Neural crest cell (in vitro differentiated cells): ENCODE measurements at regions not wholly inside any gene's neighbourhood (a gene's known extent, or its start where the extent isn't known, plus 50 kb on each side); places are given as distances from the start of the nearest gene placed in this dataset.

Source experiments
- DNase-seq: peaks from one replicate; pipeline ENCODE4 v3.0.0; 2021; ENCODE audit warnings: low read depth, mixed read lengths, low spot score
- H3K27ac Mint-ChIP-seq: one replicate; pipeline ENCODE4 v1.8.0; 2021; ENCODE audit warnings: mild to moderate bottlenecking, mixed read lengths; ENCODE audit not compliant: unreplicated experiment
- H3K27me3 Mint-ChIP-seq: 2 replicates; pipeline ENCODE4 v1.8.0; 2021; ENCODE audit warnings: low read depth, mild to moderate bottlenecking, mixed read lengths
- H3K36me3 Mint-ChIP-seq: 2 replicates; pipeline ENCODE4 v1.8.0; 2021; ENCODE audit warnings: low read depth, mild to moderate bottlenecking, mixed read lengths
- H3K4me1 Mint-ChIP-seq: 2 replicates; pipeline ENCODE4 v1.8.0; 2021; ENCODE audit warnings: mixed read lengths
- H3K4me3 Mint-ChIP-seq: one replicate; pipeline ENCODE4 v1.8.0; 2021; ENCODE audit warnings: mild to moderate bottlenecking, mixed read lengths
- H3K9me3 Mint-ChIP-seq: 2 replicates; pipeline ENCODE4 v1.8.0; 2021; ENCODE audit warnings: mixed read lengths
- TF ChIP-seq, protein P1 (sequence below): fragments of 200-600 bp; sonication (generic); conservative IDR thresholded peaks from 2 replicates; pipeline ENCODE4 v1.5.0; 2021; ENCODE audit warnings: antibody characterized with exemption, mild to moderate bottlenecking

DNA sequence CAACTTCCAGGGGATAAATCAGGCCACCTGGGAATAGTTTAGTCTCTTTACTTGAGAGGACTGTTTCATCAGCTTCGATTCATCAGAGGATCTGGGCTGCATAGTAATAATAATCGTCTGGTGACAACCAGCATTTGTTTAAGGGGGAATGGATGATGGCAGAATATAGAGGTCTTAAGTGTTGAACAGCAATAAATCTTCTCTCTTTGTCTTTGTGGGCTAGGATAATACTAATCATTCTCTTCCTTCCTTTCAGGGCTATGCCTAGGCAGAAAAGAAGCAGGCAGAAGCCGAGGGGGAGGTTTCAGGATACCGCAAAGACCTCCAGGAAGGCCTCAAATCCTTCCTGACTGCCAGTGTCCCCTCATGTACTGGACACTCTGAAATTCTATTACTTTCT lies 150.4 kb upstream of the GAREM1 start:
- no peak for DNase-seq
- Mint-ChIP-seq H3K4me3 (no peak overlapping the region), H3K27ac (no peak overlapping the region), H3K27me3 (no peaks in the 10 kb centered on the region), H3K36me3 (no peaks in the 10 kb centered on the region), H3K9me3 (no peaks in the 10 kb centered on the region), H3K4me1 (no peaks in the 10 kb centered on the region)
- TF ChIP-seq, protein P1, sequence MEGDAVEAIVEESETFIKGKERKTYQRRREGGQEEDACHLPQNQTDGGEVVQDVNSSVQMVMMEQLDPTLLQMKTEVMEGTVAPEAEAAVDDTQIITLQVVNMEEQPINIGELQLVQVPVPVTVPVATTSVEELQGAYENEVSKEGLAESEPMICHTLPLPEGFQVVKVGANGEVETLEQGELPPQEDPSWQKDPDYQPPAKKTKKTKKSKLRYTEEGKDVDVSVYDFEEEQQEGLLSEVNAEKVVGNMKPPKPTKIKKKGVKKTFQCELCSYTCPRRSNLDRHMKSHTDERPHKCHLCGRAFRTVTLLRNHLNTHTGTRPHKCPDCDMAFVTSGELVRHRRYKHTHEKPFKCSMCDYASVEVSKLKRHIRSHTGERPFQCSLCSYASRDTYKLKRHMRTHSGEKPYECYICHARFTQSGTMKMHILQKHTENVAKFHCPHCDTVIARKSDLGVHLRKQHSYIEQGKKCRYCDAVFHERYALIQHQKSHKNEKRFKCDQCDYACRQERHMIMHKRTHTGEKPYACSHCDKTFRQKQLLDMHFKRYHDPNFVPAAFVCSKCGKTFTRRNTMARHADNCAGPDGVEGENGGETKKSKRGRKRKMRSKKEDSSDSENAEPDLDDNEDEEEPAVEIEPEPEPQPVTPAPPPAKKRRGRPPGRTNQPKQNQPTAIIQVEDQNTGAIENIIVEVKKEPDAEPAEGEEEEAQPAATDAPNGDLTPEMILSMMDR, result no peak

DNA sequence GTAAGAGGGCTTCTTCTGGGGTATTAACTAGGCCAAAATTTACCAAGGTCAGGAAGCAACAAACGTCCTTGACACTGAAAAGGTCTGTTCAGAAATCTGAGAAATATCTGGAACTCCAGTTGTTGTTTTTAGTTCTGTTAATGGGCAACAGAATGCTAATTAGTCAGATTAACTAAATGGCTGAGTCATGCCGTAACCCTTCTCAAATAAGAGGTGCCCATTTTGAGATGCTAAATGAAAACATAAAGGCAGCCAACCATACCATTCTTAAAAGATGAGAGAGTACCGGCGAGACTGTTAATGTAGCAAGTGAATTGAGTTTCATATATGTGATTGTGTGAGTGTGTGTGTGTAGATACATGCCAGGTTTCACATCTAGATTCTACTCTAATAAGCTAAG lies 147.9 kb upstream of the GAREM1 start:
- no peaks in the 10 kb centered on the region for H3K4me1 Mint-ChIP-seq
- no peak overlapping the region for H3K27ac Mint-ChIP-seq

DNA sequence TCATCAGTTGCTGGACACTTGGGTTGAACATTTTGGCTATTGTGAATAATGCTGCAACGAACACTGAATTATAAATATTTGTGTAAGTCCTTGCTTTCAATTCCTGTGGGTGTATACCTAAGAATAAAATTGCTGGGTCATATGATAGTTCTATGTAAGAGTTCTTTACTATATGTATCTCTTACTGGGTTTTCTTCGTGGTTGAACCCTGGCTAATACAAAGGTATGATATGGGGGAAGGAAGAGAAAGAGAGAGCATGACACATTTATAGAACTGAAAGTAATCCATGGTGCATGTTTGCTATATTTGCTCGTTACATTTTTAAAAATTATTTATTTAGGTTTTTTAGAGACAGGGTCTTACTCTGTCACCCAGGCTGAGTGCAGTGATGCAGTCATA lies 143.1 kb upstream of the GAREM1 start:
- no peak overlapping the region for H3K4me3 Mint-ChIP-seq
- TF ChIP-seq, protein P1, result no peak
- DNase-seq, result no peak
- H3K27ac Mint-ChIP-seq, result no peak overlapping the region
- no peaks in the 10 kb centered on the region for H3K27me3 Mint-ChIP-seq
- no peaks in the 10 kb centered on the region for H3K4me1 Mint-ChIP-seq
- H3K9me3 Mint-ChIP-seq, result no peaks in the 10 kb centered on the region
- H3K36me3 Mint-ChIP-seq, result no peaks in the 10 kb centered on the region

More for the DNA sequence above, 147.9 kb upstream of the GAREM1 start:
- H3K27me3 Mint-ChIP-seq, result no peaks in the 10 kb centered on the region
- no peak overlapping the region for H3K4me3 Mint-ChIP-seq
- TF ChIP-seq, protein P1, result no peak
- no peak for DNase-seq
- no peaks in the 10 kb centered on the region for H3K9me3 Mint-ChIP-seq
- no peaks in the 10 kb centered on the region for H3K36me3 Mint-ChIP-seq

DNA sequence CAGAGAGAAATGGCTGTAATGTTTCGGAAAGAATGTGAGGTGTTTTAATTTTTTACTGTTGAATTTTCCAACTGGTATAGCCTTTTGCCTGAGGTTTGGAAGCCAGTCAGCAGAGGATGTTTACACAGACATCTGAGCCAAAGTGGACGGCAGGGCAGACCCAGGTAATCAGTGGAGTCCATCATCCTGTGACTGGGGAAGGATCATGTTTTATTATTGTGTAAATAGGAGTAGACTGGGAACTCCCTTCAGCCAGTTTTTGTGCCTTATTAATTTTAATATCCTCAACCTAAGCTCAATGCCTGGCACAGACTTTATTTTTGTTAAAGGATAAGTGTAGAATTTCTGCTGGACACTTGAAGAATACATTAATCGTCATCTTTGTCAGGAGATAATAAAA lies 142.0 kb upstream of the GAREM1 start:
- Mint-ChIP-seq H3K36me3 (no peaks in the 10 kb centered on the region), H3K9me3 (no peaks in the 10 kb centered on the region), H3K27me3 (no peaks in the 10 kb centered on the region), H3K4me1 (no peaks in the 10 kb centered on the region), H3K4me3 (no peak overlapping the region), H3K27ac (no peak overlapping the region)
- TF ChIP-seq, protein P1, result no peak
- DNase-seq, result no peak

DNA sequence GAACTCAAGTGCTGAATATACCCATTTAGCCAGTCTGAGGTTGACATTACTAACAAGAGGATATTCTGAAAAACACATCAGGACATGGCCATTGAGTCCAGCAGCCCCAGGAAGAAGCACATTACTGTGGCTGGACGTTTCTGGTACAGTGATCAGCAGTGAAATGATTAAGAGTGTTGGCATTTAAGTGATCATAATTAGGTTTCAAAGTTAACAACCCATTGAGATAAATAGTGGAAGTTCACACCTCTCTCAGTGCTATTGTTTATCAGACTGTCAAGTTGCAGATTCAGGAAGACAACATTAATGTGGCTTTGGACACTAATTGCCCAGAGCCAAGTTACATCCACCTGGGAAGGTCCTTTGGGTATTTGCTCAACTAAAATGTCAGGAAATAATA lies 139.5 kb upstream of the GAREM1 start:
- H3K9me3 Mint-ChIP-seq, result no peaks in the 10 kb centered on the region
- no peaks in the 10 kb centered on the region for H3K4me1 Mint-ChIP-seq
- DNase-seq, result no peak
- no peaks in the 10 kb centered on the region for H3K27me3 Mint-ChIP-seq
- TF ChIP-seq, protein P1, result no peak
- H3K4me3 Mint-ChIP-seq, result no peak overlapping the region
- no peak overlapping the region for H3K27ac Mint-ChIP-seq
- no peaks in the 10 kb centered on the region for H3K36me3 Mint-ChIP-seq

DNA sequence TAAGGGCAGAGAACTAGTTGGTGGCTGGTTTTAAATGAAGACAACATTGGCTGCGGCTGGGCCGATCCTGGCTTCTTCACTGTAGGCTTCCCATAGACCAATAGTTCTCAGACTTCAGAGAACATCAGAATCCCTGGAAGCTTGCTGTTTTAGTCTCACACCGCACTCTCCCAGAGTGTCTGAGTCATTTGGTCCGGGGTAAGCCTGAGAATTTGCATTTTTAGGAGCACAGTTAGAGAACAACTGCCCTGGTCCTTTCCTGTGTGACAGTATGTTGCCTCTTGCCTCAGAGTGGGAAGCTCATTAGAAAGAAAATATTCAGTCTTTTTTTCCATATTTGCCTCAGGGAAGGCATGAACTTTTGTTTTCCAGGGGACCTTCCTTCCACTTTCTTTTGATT lies 137.1 kb upstream of the GAREM1 start:
- Mint-ChIP-seq H3K4me1 (no peaks in the 10 kb centered on the region), H3K36me3 (no peaks in the 10 kb centered on the region), H3K9me3 (no peaks in the 10 kb centered on the region), H3K4me3 (no peak overlapping the region), H3K27me3 (no peaks in the 10 kb centered on the region), H3K27ac (no peak overlapping the region)
- TF ChIP-seq, protein P1, result no peak
- DNase-seq, result no peak
